SK-N-SH treated with all-trans-retinoic acid at 6 μM for 48 hours (cell line): ENCODE measurements at regions not wholly inside any gene's neighbourhood (a gene's known extent, or its start where the extent isn't known, plus 50 kb on each side); places are given as distances from the start of the nearest gene placed in this dataset.

Experiments used
- ARNTL ChIP-seq: fragments of 450-650 bp; formaldehyde crosslinking; IDR thresholded peaks from 2 replicates; pipeline ENCODE4 v1.5.0; 2020; ENCODE audit warnings: low read depth, mild to moderate bottlenecking, moderate library complexity, borderline replicate concordance
- BACH2 ChIP-seq: fragments of 250-450 bp; sonication (Bioruptor Pico); IDR thresholded peaks from 2 replicates; pipeline ENCODE4 v1.9.0; 2021; ENCODE audit warnings: mild to moderate bottlenecking, borderline replicate concordance
- CREB5 ChIP-seq: fragments of 250-450 bp; sonication (Bioruptor Pico); IDR thresholded peaks from 2 replicates; pipeline ENCODE4 v1.5.1; 2020; ENCODE audit warnings: low read depth, mild to moderate bottlenecking, moderate library complexity
- ESRRG ChIP-seq: fragments of 250-450 bp; sonication (Bioruptor Pico); IDR thresholded peaks from 2 replicates; pipeline ENCODE4 v1.6.1; 2021; ENCODE audit warnings: mild to moderate bottlenecking
- GLIS3 ChIP-seq: fragments of 250-450 bp; sonication (Bioruptor Pico); IDR thresholded peaks from 2 replicates; pipeline ENCODE4 v1.5.0; 2020; ENCODE audit warnings: mild to moderate bottlenecking, moderate library complexity
- PATZ1 ChIP-seq: fragments of 250-450 bp; sonication (Bioruptor Pico); IDR thresholded peaks from 2 replicates; pipeline ENCODE4 v1.8.0; 2020; ENCODE audit warnings: mild to moderate bottlenecking, moderate library complexity, borderline replicate concordance
- POU6F1 ChIP-seq: fragments of 250-450 bp; sonication (Bioruptor Pico); IDR thresholded peaks from 2 replicates; pipeline ENCODE4 v1.8.0; 2021; ENCODE audit warnings: low read depth, mild to moderate bottlenecking, moderate library complexity, borderline replicate concordance
- RARB ChIP-seq: fragments of 250-450 bp; sonication (Bioruptor Pico); IDR thresholded peaks from 2 replicates; pipeline ENCODE4 v1.8.0; 2021; ENCODE audit warnings: mild to moderate bottlenecking, moderate library complexity
- TSHZ2 ChIP-seq: fragments of 250-450 bp; sonication (Bioruptor Pico); IDR thresholded peaks from 2 replicates; pipeline ENCODE4 v1.5.0; 2020; ENCODE audit warnings: mild to moderate bottlenecking, moderate library complexity
- ZFP3 ChIP-seq: fragments of 250-450 bp; sonication (Bioruptor Pico); IDR thresholded peaks from 2 replicates; pipeline ENCODE4 v1.5.0; 2020; ENCODE audit warnings: mild to moderate bottlenecking, moderate library complexity
- ZFP30 ChIP-seq: fragments of 450-650 bp; formaldehyde crosslinking; IDR thresholded peaks from 2 replicates; pipeline ENCODE4 v1.5.0; 2022; ENCODE audit warnings: mild to moderate bottlenecking, moderate library complexity
- ZNF565 ChIP-seq: fragments of 450-650 bp; formaldehyde crosslinking; conservative IDR thresholded peaks from 2 replicates; pipeline ENCODE4 v1.5.0; 2020; ENCODE audit warnings: low read depth, mild to moderate bottlenecking, moderate library complexity
- ZNF8 ChIP-seq: fragments of 450-650 bp; formaldehyde crosslinking; IDR thresholded peaks from 2 replicates; pipeline ENCODE4 v1.5.0; 2020; ENCODE audit warnings: mild to moderate bottlenecking, moderate library complexity

DNA sequence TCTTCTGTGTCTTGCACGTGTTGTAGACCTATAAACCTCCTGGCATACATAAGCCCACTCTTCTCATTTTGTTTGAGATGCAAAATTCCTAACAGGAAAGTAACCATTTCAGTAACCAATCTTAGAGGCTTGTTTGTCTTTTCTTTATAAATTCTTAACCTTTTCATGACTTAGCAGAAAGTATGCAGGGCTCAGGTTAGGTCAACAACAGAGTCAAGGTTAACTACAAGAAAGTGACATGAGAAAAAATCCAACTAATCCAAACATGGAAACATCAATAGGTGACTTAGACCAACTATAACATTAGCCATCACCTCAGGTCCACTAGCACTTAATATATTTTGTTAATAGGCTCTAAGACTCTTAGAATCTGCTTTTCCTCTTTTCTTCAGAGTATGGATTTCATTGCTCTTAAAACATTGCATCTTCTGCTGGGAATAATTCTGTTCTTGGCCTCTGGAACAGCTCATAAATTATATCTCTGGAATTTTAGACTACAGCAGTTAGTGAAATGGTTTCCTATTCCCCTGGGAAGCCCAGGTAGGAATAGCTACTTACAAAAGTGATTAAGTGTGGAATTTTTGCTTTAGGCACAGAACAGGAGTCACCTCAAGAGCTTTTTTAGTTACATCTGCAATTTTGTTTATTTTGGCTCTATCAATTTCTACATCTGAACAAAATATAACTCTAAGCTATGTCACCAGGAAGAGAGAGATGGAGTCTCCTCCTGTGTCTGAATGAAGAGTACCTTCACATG, 155.3 kb upstream of the ANKRD55 start:
- TF ChIP-seq ZFP3 (CRISPR knock-in tag) (no peak), POU6F1 (no peak), ZFP30 (CRISPR knock-in tag) (no peak), RARB (CRISPR knock-in tag) (no peak), ESRRG (CRISPR knock-in tag) (no peak), CREB5 (CRISPR knock-in tag) (no peak), BACH2 (CRISPR knock-in tag) (no peak), PATZ1 (CRISPR knock-in tag) (no peak), ZNF565 (no peak), ARNTL (CRISPR knock-in tag) (no peak), ZNF8 (CRISPR knock-in tag) (no peak), TSHZ2 (CRISPR knock-in tag) (no peak), GLIS3 (CRISPR knock-in tag) (no peak)
